HepG2 (cell line): ENCODE measurements at regions not wholly inside any gene's neighbourhood (a gene's known extent, or its start where the extent isn't known, plus 50 kb on each side); places are given as distances from the start of the nearest gene placed in this dataset.

ENCODE experiments used
- ZNF143 ChIP-seq: sonication (generic); formaldehyde crosslinking; IDR thresholded peaks from 2 replicates; pipeline ENCODE4 v1.4.0; 2020; ENCODE audit warnings: missing genetic modification reagents
- TF ChIP-seq, protein P1 (sequence below): sonication (generic); formaldehyde crosslinking; IDR thresholded peaks from 2 replicates; pipeline ENCODE4 v1.4.0; 2020; ENCODE audit warnings: missing genetic modification reagents, borderline replicate concordance

DNA sequence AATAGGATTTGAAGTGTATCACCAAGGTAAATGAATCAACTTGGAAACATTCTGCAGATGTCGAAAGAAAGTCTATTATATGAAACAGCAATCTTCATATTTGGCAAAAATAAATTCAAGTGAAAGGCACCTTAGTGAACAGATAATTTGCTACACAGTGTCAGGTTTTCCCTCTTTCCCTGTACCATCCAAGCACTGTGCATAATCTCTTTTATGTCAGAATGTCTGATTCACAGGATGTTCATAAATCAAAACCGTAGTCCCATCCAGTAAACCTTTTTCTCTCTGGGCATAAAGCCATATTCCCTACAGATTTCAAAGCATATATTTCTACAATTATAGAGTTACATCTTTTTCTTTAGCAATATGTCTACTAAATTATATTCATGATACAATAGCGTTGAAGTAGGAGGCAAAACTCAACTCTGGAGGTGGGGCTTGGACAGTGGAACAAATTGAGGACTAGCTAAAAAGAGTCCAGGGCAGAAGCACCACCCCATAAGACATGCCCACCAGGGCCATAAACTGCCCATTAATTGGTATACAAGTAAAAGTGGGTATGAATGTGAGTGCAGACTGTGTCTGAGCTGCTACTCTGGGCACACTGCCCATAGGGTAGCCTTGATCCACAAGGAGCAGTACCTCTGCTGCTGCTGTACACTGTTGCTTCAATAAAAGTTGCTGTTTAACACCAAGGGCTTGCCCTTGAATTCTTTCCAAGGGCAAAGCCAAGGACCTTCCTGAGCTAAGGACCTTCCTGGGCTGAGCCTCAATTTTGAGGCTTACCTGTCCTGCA is 72.1 kb upstream of the MYCBP2 start:
- no peak for TF ChIP-seq ZNF143 (CRISPR knock-in tag)
- TF ChIP-seq, protein P1, sequence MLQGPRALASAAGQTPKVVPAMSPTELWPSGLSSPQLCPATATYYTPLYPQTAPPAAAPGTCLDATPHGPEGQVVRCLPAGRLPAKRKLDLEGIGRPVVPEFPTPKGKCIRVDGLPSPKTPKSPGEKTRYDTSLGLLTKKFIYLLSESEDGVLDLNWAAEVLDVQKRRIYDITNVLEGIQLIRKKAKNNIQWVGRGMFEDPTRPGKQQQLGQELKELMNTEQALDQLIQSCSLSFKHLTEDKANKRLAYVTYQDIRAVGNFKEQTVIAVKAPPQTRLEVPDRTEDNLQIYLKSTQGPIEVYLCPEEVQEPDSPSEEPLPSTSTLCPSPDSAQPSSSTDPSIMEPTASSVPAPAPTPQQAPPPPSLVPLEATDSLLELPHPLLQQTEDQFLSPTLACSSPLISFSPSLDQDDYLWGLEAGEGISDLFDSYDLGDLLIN (CRISPR knock-in tag) = no peak
